ENCODE measurements at regions not wholly inside any gene's neighbourhood (a gene's known extent, or its start where the extent isn't known, plus 50 kb on each side); places are given as distances from the start of the nearest gene placed in this dataset.

- Histone ChIP-seq H3K9ac (no peak overlapping the region), H4K20me1 (peaks cover 17% of the 10 kb centered on the region; the same call in 1 of the 2 replicates), H3K36me3 (no peaks in the 10 kb centered on the region), H3K27me3 (peaks cover 11% of the 10 kb centered on the region; the same call in 1 of the 2 replicates), H3K4me1 (peaks cover 42% of the 10 kb centered on the region), H3K4me2 (no peak overlapping the region), H3K4me3 (no peak overlapping the region), H3K9me3 (no peaks in the 10 kb centered on the region), H3K27ac (no peak overlapping the region)
- no peak for TF ChIP-seq Cebpa-rat (IDR thresholded peaks at IDR 0.05)
Measured at GRCh38 chr7:157481389-157481788, 144.6 kb downstream of the DNAJB6 start.

- peaks cover 42% of the 10 kb centered on the region for H3K4me1 ChIP-seq
- H3K9ac ChIP-seq: no peak overlapping the region
- no peak overlapping the region for H3K27ac ChIP-seq
- no peak for TF ChIP-seq Cebpa-rat (IDR thresholded peaks at IDR 0.05)
- H3K4me2 ChIP-seq: no peak overlapping the region
- no peak overlapping the region for H3K4me3 ChIP-seq
- no peaks in the 10 kb centered on the region for H3K9me3 ChIP-seq
- peaks cover 17% of the 10 kb centered on the region; the same call in 1 of the 2 replicates for H4K20me1 ChIP-seq
- H3K36me3 ChIP-seq: no peaks in the 10 kb centered on the region
- H3K27me3 ChIP-seq: peaks cover 11% of the 10 kb centered on the region; the same call in 1 of the 2 replicates
Measured at GRCh38 chr7:157482025-157482424, 145.2 kb downstream of the DNAJB6 start.

- Histone ChIP-seq H3K9ac (no peak overlapping the region), H3K9me3 (no peaks in the 10 kb centered on the region), H3K4me3 (no peak overlapping the region), H4K20me1 (peaks cover 17% of the 10 kb centered on the region; the same call in 1 of the 2 replicates), H3K4me1 (peaks cover 38% of the 10 kb centered on the region), H3K27ac (no peak overlapping the region), H3K4me2 (no peak overlapping the region), H3K27me3 (peaks cover 11% of the 10 kb centered on the region; the same call in 1 of the 2 replicates), H3K36me3 (no peaks in the 10 kb centered on the region)
- TF ChIP-seq Cebpa-rat (IDR thresholded peaks at IDR 0.05): no peak
Measured at GRCh38 chr7:157482517-157483087, 145.8 kb downstream of the DNAJB6 start.

DNA sequence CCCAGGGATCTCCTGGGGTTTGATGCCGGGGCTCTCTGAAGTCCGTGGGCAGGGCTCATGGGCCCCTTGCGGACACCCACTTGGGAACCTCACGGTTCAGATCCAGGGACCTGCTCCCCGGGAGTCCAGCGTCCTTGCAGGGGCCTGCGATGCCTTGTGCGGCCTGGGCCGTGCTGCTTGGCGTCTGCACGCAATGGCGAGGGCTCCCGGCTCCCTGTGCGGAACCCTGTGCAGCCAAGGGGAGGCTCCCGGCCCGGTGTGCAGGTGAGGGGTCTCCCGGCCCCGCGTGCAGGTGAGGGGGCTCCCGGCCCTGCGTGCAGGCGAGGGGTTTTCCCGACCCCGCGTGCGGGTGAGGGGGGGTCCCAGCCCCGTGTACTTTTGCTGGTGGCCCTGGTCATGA, 146.7 kb downstream of the DNAJB6 start:
- peak overlapping the region; percentile 67 for H3K4me2 ChIP-seq
- no peak overlapping the region for H3K27ac ChIP-seq
- peaks cover 29% of the 10 kb centered on the region for H3K4me1 ChIP-seq
- H3K9me3 ChIP-seq: no peaks in the 10 kb centered on the region
- H3K9ac ChIP-seq: no peak overlapping the region
- peaks cover 17% of the 10 kb centered on the region; the same call in 1 of the 2 replicates for H4K20me1 ChIP-seq
- H3K36me3 ChIP-seq: no peaks in the 10 kb centered on the region
- no peak overlapping the region for H3K4me3 ChIP-seq
- TF ChIP-seq Cebpa-rat (IDR thresholded peaks at IDR 0.05): no peak
- H3K27me3 ChIP-seq: peaks cover 11% of the 10 kb centered on the region; the same call in 1 of the 2 replicates

DNA sequence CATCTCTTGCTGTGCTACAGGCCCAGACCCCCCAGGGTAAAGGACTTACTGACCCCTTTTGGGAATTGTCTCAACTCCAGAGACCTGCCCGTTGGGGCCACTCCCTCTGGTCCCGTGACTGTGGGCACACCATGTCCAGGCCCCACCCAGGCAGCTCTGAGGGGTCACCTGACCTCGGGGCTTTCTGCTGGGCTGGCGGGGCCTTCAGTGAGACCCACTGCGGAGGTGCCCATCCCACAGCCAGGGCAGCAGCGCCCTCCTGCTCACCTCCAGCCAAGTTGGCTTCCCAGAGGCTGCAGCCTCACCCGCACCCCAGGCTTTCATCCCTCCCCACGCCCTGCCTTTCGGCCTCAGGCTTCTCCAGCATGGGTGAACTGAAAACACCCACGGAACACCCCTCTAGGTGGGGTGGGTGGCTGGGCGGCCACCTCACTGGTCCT, 147.2 kb downstream of the DNAJB6 start:
- H4K20me1 ChIP-seq: peaks cover 17% of the 10 kb centered on the region; the same call in 1 of the 2 replicates
- no peak overlapping the region for H3K4me3 ChIP-seq
- peaks cover 11% of the 10 kb centered on the region; the same call in 1 of the 2 replicates for H3K27me3 ChIP-seq
- H3K36me3 ChIP-seq: no peaks in the 10 kb centered on the region
- peak overlapping the region; percentile 67 for H3K4me2 ChIP-seq
- H3K27ac ChIP-seq: no peak overlapping the region
- TF ChIP-seq Cebpa-rat (IDR thresholded peaks at IDR 0.05): no peak
- H3K9me3 ChIP-seq: no peaks in the 10 kb centered on the region
- no peak overlapping the region for H3K9ac ChIP-seq
- peaks cover 26% of the 10 kb centered on the region for H3K4me1 ChIP-seq

GRCh38 chr7:157484411-157485081, 147.7 kb downstream of the DNAJB6 start:
- Histone ChIP-seq H3K9me3 (no peaks in the 10 kb centered on the region), H3K4me1 (peaks cover 24% of the 10 kb centered on the region), H3K27me3 (peaks cover 11% of the 10 kb centered on the region; the same call in 1 of the 2 replicates), H3K4me3 (no peak overlapping the region), H4K20me1 (peaks cover 17% of the 10 kb centered on the region; the same call in 1 of the 2 replicates), H3K4me2 (peak overlapping the region; percentile 67), H3K36me3 (no peaks in the 10 kb centered on the region), H3K9ac (no peak overlapping the region), H3K27ac (no peak overlapping the region)
- TF ChIP-seq Cebpa-rat (IDR thresholded peaks at IDR 0.05): no peak

- H3K4me3 ChIP-seq: no peak overlapping the region
- H3K4me1 ChIP-seq: peaks cover 32% of the 10 kb centered on the region
- peaks cover 11% of the 10 kb centered on the region; the same call in 1 of the 2 replicates for H3K27me3 ChIP-seq
- H3K9ac ChIP-seq: no peak overlapping the region
- TF ChIP-seq Cebpa-rat (IDR thresholded peaks at IDR 0.05): no peak
- H3K9me3 ChIP-seq: no peaks in the 10 kb centered on the region
- peak overlapping the region; percentile 67; the same call in 1 of the 2 replicates for H3K4me2 ChIP-seq
- H3K27ac ChIP-seq: no peak overlapping the region
- peaks cover 17% of the 10 kb centered on the region; the same call in 1 of the 2 replicates for H4K20me1 ChIP-seq
- no peaks in the 10 kb centered on the region for H3K36me3 ChIP-seq
Measured at GRCh38 chr7:157485361-157485831, 148.6 kb downstream of the DNAJB6 start.

DNA sequence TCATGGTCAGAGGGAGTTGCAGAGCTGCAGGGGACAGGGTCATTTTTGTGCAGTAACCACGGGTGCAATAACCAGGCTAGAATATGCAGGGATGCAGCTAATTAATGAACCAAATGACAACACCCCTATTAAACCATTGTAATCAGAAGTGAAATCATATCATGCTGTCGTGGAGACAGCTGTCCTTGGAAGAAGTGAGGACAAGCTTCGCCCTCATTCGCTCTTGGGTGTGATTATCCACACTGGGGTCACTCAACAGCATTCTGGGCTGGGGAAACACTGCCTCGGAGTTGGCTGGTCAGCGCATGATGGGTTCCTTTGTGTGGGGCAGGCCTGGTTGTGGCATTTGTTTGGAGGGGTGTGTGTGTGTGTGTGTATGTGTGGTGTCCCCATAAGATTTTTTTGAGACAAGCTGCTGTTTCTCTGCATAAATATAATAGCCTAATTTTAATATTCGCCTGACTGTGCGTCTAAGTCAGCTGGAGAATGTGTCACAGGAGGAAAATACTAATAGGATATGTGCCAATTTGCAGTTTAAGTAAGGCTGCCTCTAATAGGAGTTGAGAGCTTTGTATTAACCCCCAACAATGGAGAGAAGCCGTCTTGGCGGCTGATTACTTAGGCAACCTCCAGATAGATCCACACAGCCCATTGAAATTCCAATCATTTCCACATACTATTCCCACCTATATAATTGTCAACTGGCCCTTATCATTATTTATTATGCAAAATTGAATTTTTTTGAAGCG, 149.4 kb downstream of the DNAJB6 start:
- H3K9ac ChIP-seq: no peak overlapping the region
- peaks cover 17% of the 10 kb centered on the region; the same call in 1 of the 2 replicates for H4K20me1 ChIP-seq
- H3K27ac ChIP-seq: no peak overlapping the region
- peaks cover 11% of the 10 kb centered on the region; the same call in 1 of the 2 replicates for H3K27me3 ChIP-seq
- no peak overlapping the region for H3K4me2 ChIP-seq
- H3K4me1 ChIP-seq: peaks cover 40% of the 10 kb centered on the region
- H3K4me3 ChIP-seq: no peak overlapping the region
- H3K9me3 ChIP-seq: peaks cover 1% of the 10 kb centered on the region
- TF ChIP-seq Cebpa-rat (IDR thresholded peaks at IDR 0.05): no peak
- H3K36me3 ChIP-seq: no peaks in the 10 kb centered on the region

GRCh38 chr7:157487046-157487770, 150.4 kb downstream of the DNAJB6 start:
- H3K27me3 ChIP-seq: peaks cover 11% of the 10 kb centered on the region; the same call in 1 of the 2 replicates
- H3K4me1 ChIP-seq: peaks cover 41% of the 10 kb centered on the region
- no peak overlapping the region for H3K9ac ChIP-seq
- H3K36me3 ChIP-seq: no peaks in the 10 kb centered on the region
- H3K9me3 ChIP-seq: peaks cover 5% of the 10 kb centered on the region
- no peak overlapping the region for H3K4me3 ChIP-seq
- peaks cover 17% of the 10 kb centered on the region; the same call in 1 of the 2 replicates for H4K20me1 ChIP-seq
- no peak overlapping the region for H3K4me2 ChIP-seq
- TF ChIP-seq Cebpa-rat (IDR thresholded peaks at IDR 0.05): no peak
- no peak overlapping the region for H3K27ac ChIP-seq

All from BLaER1 (cell line).